GM19328 (cell line): ENCODE measurements at regions not wholly inside any gene's neighbourhood (a gene's known extent, or its start where the extent isn't known, plus 50 kb on each side); places are given as distances from the start of the nearest gene placed in this dataset.

Experiments
- ATAC-seq: cut with Tn5 transposase; IDR thresholded peaks from one replicate; pipeline ENCODE4 v1.9.1; 2021; ENCODE audit warnings: mild to moderate bottlenecking, moderate library complexity; ENCODE audit not compliant: unreplicated experiment

DNA sequence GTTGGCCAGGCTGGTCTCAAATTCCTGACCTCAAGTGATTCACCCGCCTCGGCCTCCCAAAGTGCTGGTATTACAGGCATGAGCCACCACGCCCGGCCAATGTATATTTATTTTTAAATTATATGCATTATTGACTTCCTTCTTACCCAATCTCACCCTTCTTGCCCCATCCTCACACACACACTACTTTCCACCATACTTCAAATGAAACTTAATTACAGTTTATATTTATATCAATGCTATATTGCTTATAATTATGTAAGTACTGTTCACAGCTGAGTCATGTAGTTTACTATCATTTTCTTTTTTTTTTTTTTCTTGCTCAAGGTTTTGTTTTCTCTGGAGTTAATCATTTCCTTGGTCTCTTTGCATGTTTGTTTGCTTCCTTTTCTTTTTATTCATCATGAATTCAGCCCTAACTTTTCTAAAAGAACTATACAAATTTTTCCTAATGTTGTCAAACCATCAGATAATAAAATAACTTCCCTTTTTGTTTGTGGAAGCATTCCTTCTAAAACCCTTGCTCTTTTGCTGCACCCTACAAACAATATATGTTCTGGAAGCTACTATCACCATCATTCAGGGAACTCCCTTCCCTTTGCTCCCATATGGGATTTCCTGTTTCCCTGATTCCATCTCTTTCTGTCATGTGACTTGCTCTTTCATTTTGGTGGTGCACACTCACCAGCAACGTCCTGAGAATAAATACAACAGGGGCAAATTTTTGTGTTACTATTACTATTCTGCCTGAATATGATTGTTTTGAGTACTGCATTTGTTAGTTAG, 201.7 kb upstream of the SASH1 start:
- no peak for ATAC-seq

GRCh38 chr6:148142821-148143220, 199.8 kb upstream of the SASH1 start:
- ATAC-seq: no peak

GRCh38 chr6:148143771-148144170, 198.9 kb upstream of the SASH1 start:
- no peak for ATAC-seq

- no peak for ATAC-seq
These were observed 197.6 kb upstream of the SASH1 start for GRCh38 chr6:148144917-148145521.

DNA sequence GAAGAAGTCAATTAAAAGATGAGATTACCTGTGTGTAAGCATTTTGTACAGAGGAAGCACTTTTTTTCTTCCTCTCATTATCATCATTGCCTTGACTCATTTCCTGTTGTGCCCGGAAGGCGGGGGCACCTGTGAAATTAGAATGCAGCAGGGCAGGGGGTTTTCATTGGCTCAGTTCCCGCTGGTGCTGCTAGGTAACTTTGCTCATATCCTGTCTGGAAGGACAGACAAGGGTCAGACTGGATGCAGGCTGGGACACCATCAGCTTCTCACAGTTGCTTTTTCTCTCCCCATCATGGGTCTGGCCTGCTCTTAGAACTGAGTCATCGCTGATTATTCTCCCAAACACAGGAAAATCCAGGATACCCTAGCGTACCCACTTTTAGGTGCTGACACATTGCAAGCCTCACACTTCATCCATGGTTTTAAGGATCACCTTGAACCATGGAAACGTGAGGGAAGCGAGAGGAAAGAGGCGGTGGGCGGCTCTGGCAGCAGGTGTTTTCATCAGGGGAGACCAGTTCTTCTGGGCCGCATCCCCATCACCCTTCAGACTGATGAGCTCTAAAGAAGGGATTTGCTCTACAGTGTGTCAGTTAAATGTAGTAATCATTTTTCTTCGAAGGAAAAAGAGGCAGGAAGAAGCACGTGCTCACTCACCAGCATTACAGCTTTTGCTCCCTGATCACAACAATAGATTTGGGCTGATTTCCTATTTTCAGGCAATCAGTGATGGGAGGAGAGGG, 195.7 kb upstream of the SASH1 start:
- ATAC-seq: no peak

DNA sequence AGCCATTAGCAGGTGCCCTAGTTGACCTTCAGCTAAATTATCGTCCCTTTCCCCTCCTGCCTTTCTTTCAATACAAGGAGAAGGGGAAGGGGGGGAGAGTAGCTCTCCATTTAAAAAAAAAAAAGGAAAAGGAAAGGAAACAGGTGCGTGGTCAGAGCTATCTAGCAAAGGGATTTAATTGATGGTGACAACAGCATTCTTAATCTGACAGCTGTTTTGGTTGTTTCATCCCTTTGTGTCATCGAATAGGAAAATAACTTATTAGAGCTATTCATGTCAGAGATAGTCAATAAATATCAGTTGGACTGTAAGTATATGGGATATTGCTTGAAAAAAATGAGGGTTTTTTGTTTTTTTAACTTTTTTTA, 195.2 kb upstream of the SASH1 start:
- no peak for ATAC-seq

DNA sequence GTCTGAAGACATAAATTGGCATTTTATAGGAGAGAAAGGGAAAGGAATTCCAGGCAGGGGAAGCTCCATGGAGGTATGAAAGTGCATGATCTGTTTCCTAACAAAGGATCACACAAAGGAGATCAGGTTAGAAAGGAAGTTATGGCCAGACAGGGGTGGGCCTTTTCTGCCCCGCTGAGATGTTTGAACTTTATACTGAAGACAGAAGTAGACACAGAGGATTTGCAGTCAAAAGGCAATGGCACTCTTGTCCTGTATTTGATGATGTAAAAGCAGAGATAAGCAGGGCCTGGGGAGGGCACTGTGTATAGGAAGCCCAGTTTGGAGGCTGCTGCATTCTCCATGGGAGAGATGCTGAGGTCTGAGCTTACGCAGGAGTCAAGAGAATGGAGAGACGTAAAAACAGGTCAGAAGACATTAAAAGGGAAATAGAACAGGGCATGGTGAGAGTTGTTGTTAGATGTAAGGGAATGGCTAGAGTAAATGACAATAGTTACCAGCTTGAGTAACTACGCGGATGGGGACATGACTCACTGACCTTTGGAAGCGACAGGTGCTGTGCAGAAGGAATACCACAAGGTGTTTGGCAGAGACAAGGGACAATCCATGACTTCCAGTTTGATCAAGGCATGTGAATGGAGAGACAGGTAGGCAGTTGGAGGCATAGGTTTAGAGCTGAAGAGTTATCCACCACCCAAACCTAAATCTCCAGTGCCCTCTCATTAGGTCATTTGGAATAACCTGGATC, 190.6 kb upstream of the SASH1 start:
- ATAC-seq: no peak

DNA sequence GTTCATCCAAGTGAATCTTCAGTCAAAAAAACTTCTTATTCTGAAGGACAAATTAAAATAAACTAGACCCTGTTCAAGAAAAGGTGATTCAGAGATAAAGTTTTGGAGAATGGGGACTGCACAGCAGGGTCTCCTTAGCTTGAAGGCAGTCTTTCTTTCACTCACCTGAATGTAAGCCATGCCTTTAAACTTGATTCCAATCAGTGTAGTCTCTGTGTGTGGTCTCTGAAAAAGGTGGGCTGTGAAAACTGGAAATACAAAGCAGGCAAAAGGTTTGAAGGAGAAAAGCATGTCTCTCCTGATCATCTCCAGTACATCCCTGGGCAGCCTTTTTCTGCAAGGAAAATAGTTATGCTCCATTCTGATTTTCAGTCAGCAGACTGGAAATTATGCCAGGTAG, 188.0 kb upstream of the SASH1 start:
- ATAC-seq: no peak

DNA sequence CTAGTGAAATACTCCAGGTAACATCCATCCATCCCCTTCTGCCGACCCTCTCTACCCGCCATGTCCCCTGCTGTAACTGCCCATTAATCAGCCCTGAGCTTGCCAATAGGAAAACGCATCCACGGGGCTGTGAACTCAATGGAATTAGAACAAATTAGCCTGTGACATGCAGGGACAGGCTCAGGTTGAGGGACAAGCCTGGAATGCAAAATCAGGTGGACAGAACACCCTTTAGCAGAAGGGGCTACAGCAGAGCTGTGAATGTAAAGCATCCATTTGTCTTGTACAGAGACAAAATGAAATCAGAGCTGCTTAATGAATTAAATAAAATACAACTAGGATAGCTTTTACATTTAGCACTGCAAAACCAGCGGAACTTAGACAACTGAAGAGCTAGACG, 187.3 kb upstream of the SASH1 start:
- no peak for ATAC-seq

DNA sequence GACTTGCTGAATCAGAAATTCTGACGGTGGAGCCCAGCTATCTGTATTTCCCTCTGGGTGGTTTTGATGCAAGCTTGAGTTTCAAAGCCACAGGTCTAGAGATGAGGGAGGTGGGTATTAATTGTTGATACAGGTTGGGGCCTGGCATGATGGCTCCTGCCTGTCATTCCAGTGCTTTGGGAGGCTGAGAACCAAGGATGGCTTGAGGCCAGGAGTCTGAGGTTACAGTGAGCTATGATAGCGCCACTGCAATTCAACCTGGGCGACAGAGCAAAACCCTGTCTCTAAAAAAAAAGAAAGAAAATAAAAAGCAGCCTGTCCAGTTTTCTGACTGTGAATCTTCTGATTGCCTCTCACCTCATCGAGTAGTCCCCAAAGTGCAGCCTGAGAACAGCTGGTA, 184.8 kb upstream of the SASH1 start:
- no peak for ATAC-seq

GRCh38 chr6:148164645-148165044, 178.0 kb upstream of the SASH1 start:
- no peak for ATAC-seq

GRCh38 chr6:148166339-148166968, 176.2 kb upstream of the SASH1 start:
- peak; percentile 51 for ATAC-seq

GRCh38 chr6:148169706-148170105, 172.9 kb upstream of the SASH1 start:
- no peak for ATAC-seq

DNA sequence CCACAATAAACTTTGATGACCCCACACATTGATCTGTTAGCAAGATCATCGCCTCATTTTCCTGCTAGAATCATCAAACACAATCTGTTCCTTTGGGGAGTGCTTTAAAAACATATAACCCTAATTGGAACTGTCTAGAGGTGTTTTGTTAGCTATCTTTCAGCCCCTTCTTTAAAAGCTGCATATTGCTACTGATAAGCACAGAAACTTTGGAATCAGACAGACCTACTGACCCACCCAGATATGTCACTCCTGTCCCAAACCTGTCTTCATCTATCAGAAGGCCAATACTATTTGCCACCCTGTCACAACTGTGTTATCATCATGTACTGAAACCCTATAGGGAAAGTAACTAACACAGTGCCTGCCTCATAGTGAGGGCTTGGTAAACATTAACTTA, 172.4 kb upstream of the SASH1 start:
- ATAC-seq: no peak

GRCh38 chr6:148173548-148173947, 169.1 kb upstream of the SASH1 start:
- no peak for ATAC-seq

DNA sequence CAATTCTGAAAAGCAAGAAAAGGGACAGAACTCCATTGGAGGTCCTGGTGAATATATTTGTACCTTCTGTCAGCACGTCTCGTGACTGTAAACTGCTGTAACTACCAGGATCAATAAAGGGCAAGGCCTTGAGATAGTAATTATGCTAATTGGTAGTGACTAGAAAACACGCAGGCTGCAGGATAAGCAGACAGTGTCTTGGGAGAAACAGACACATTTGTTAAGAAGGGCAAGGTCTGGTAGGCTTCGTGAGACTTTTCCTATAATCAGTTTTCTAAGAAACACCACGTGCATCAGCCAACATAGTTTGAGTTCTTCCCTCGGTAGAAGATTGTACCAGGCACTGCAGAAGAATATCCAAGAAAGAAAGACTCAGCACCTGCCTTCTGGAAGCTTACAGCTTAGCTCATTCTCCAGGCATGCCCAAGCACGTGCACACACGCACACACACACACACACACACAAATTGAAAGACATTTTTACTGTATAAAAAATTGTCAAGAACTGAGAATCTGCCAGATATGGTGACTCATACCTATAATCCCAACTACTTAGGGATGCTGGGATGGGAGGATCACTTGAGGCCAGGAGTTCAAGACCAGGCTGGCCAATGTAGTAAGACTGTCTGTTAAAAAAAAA, 167.0 kb upstream of the SASH1 start:
- no peak for ATAC-seq

DNA sequence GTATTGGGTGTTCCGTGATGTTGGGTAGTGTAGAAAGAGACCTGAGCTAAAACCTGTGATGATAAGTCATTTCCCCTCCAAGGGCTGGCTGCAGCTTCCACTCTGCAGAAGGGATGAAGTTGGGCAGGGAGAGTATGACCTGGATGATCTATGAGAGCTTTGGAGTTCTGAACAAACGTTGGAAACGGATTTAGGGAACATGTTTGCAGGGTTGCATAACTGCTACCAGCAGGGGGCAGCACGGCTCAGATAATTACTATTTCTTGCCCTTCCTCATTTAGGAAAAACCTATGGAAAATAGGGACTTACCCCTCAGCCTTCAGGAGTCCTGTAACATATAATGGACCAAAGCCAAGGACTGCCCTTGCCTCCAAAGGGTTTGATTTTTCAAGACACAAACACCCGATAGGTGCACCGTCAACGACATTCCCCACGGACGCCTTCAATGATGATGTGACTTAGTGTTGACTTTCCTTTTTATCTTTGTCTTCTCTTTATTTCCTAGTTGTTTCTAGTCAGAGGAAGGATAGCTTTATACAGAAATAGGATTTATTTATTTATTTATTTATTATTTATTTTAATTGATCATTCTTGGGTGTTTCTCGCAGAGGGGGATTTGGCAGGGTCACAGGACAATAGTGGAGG, 164.9 kb upstream of the SASH1 start:
- ATAC-seq: no peak

DNA sequence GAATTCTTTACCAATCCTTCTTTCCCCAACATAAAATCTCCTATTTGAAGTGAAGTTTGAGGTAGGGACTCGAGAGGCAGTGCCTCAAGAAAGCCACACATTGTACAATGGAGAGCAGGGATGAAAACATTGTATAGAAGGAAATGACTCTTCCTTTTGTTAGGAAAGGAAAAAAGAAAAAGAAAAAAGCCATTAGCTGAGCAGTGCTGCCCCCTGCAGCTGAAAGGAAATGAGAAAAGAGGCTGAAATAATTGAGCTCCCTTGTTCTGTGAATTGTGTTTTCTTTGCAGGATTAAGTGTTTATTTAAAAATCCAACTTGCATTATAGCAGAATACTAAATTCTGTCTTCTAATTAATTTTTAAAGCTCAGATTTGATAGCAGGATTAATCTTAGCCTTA, 162.9 kb upstream of the SASH1 start:
- ATAC-seq: no peak

- ATAC-seq: no peak
These were observed 160.3 kb upstream of the SASH1 start for GRCh38 chr6:148182378-148182777.

- ATAC-seq: no peak
These were observed 158.9 kb upstream of the SASH1 start for GRCh38 chr6:148183776-148184175.
